ENCODE measurements at regions not wholly inside any gene's neighbourhood (a gene's known extent, or its start where the extent isn't known, plus 50 kb on each side); places are given as distances from the start of the nearest gene placed in this dataset.

GRCh38 chr6:170072246-170072645 is 218.6 kb downstream of the DLL1 start:
- H3K4me3 ChIP-seq (ENCODE audit: low read length in 2 of 2): no peak overlapping the region
- no peak overlapping the region for H4K8ac ChIP-seq (ENCODE audit: low read depth, low read length)
- no peak overlapping the region for H2BK5ac ChIP-seq (ENCODE audit: low read length)
- H3K14ac ChIP-seq (ENCODE audit: low read length): no peak overlapping the region
- no peak overlapping the region for H3K4me2 ChIP-seq (ENCODE audit: insufficient read depth, low read length, poor library complexity, severe bottlenecking)
- H3K4me1 ChIP-seq (ENCODE audit: control insufficient read depth in 2 of 2, insufficient read depth in 1 of 2, low read depth in 1 of 2, low read length in 2 of 2): peaks cover 0 to 11% of the 10 kb centered on the region in 2 donors
- no peak overlapping the region for H2AK5ac ChIP-seq (ENCODE audit: low read depth, low read length)
- H3K36me3 ChIP-seq (replicated peaks in 1 of 2; ENCODE audit: control insufficient read depth in 2 of 2, insufficient read depth in 2 of 2, low read length in 2 of 2): no peaks in the 10 kb centered on the region
- no peaks in the 10 kb centered on the region for H3K79me1 ChIP-seq (ENCODE audit: low read depth, low read length)
- DNase-seq (ENCODE audit: low spot score): no peak
- H2BK120ac ChIP-seq (ENCODE audit: low read depth, low read length): no peak overlapping the region
- peak overlapping the region; percentile 51 for H3K18ac ChIP-seq (ENCODE audit: low read length)
- no peak overlapping the region for H2AFZ ChIP-seq (ENCODE audit: low read length)
- peak overlapping the region; percentile 30 for H3K9ac ChIP-seq (ENCODE audit: low read depth, low read length, poor library complexity)
- no CpG with 5 or more reads among the region's 11 CpGs for WGBS, 2 donors (ENCODE audit: extremely low coverage in 2 of 2, insufficient read length in 2 of 2, insufficient replicate concordance in 1 of 2)
- no peak overlapping the region for H3K23ac ChIP-seq (ENCODE audit: low read depth, low read length, poor library complexity)
- H3K9me3 ChIP-seq (replicated peaks in 1 of 2; ENCODE audit: control insufficient read depth in 2 of 2, insufficient read depth in 1 of 2, low read depth in 1 of 2, low read length in 2 of 2): peaks cover 4 to 5% of the 10 kb centered on the region in 2 donors
- H3K4ac ChIP-seq (ENCODE audit: low read length): no peak overlapping the region
- H2BK12ac ChIP-seq (ENCODE audit: low read length): no peak overlapping the region
- no peak overlapping the region for H3K27ac ChIP-seq (replicated peaks; ENCODE audit: low read length)
- H4K91ac ChIP-seq (ENCODE audit: low read depth, low read length, poor library complexity): no peak overlapping the region
- H3K27me3 ChIP-seq (ENCODE audit: control insufficient read depth in 3 of 3, insufficient read depth in 3 of 3, low read depth in 1 of 3, low read length in 3 of 3): no peaks in the 10 kb centered on the region
- H2BK15ac ChIP-seq (ENCODE audit: low read length): no peak overlapping the region

DNA sequence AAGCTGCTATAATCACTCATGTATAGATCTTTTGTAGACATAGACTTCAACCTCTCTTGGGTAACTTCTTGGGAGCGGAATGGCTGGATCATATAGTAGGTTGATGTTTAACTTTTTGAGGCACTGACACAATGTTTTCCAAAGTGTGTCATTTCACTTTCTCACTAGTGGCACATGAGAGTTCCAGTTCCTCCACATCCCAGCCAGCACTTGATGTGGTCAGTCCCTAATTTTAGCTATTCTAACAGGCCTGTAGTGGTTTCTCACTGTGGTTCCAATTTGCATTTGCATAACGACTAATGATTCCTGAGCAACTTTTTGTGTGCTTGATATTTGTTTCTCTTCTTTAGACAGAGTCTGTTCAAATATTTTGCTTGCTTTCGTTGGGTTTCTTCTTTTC is 221.3 kb downstream of the DLL1 start:
- Histone ChIP-seq H3K9me3 (replicated peaks in 1 of 2; ENCODE audit: control insufficient read depth in 2 of 2, insufficient read depth in 1 of 2, low read depth in 1 of 2, low read length in 2 of 2) (peaks cover 4 to 5% of the 10 kb centered on the region in 2 donors), H3K27me3 (ENCODE audit: control insufficient read depth in 3 of 3, insufficient read depth in 3 of 3, low read depth in 1 of 3, low read length in 3 of 3) (no peaks in the 10 kb centered on the region), H3K14ac (ENCODE audit: low read length) (no peak overlapping the region), H4K8ac (ENCODE audit: low read depth, low read length) (no peak overlapping the region), H4K91ac (ENCODE audit: low read depth, low read length, poor library complexity) (no peak overlapping the region), H3K18ac (ENCODE audit: low read length) (no peak overlapping the region), H3K27ac (replicated peaks; ENCODE audit: low read length) (no peak overlapping the region), H2BK120ac (ENCODE audit: low read depth, low read length) (no peak overlapping the region), H3K23ac (ENCODE audit: low read depth, low read length, poor library complexity) (no peak overlapping the region), H2BK5ac (ENCODE audit: low read length) (no peak overlapping the region), H2AK5ac (ENCODE audit: low read depth, low read length) (no peak overlapping the region), H2BK12ac (ENCODE audit: low read length) (no peak overlapping the region), H3K4me2 (ENCODE audit: insufficient read depth, low read length, poor library complexity, severe bottlenecking) (no peak overlapping the region), H3K9ac (ENCODE audit: low read depth, low read length, poor library complexity) (no peak overlapping the region), H3K36me3 (replicated peaks in 1 of 2; ENCODE audit: control insufficient read depth in 2 of 2, insufficient read depth in 2 of 2, low read length in 2 of 2) (no peaks in the 10 kb centered on the region), H3K79me1 (ENCODE audit: low read depth, low read length) (no peaks in the 10 kb centered on the region), H2BK15ac (ENCODE audit: low read length) (no peak overlapping the region), H2AFZ (ENCODE audit: low read length) (no peak overlapping the region), H3K4me1 (ENCODE audit: control insufficient read depth in 2 of 2, insufficient read depth in 1 of 2, low read depth in 1 of 2, low read length in 2 of 2) (peaks cover 0 to 3% of the 10 kb centered on the region in 2 donors), H3K4ac (ENCODE audit: low read length) (no peak overlapping the region), H3K4me3 (ENCODE audit: low read length in 2 of 2) (no peak overlapping the region)
- no CpG with 5 or more reads among the region's 3 CpGs for WGBS, 2 donors (ENCODE audit: extremely low coverage in 2 of 2, insufficient read length in 2 of 2, insufficient replicate concordance in 1 of 2)
- no peak for DNase-seq (ENCODE audit: low spot score)

GRCh38 chr6:170068496-170068895 is 222.4 kb downstream of the DLL1 start:
- Histone ChIP-seq H4K91ac (ENCODE audit: low read depth, low read length, poor library complexity) (no peak overlapping the region), H3K9me3 (replicated peaks in 1 of 2; ENCODE audit: control insufficient read depth in 2 of 2, insufficient read depth in 1 of 2, low read depth in 1 of 2, low read length in 2 of 2) (peaks cover 4 to 5% of the 10 kb centered on the region in 2 donors), H3K79me1 (ENCODE audit: low read depth, low read length) (no peaks in the 10 kb centered on the region), H3K23ac (ENCODE audit: low read depth, low read length, poor library complexity) (no peak overlapping the region), H3K4me2 (ENCODE audit: insufficient read depth, low read length, poor library complexity, severe bottlenecking) (no peak overlapping the region), H2BK120ac (ENCODE audit: low read depth, low read length) (peak overlapping the region; percentile 0), H2BK15ac (ENCODE audit: low read length) (no peak overlapping the region), H3K4me1 (ENCODE audit: control insufficient read depth in 2 of 2, insufficient read depth in 1 of 2, low read depth in 1 of 2, low read length in 2 of 2) (peaks cover 0 to 13% of the 10 kb centered on the region in 2 donors), H2AFZ (ENCODE audit: low read length) (no peak overlapping the region), H2BK12ac (ENCODE audit: low read length) (peak overlapping the region; percentile 82), H3K18ac (ENCODE audit: low read length) (peak overlapping the region; percentile 38), H3K14ac (ENCODE audit: low read length) (no peak overlapping the region), H3K4ac (ENCODE audit: low read length) (no peak overlapping the region), H2AK5ac (ENCODE audit: low read depth, low read length) (peak overlapping the region; percentile 41), H3K36me3 (replicated peaks in 1 of 2; ENCODE audit: control insufficient read depth in 2 of 2, insufficient read depth in 2 of 2, low read length in 2 of 2) (no peaks in the 10 kb centered on the region), H3K27ac (replicated peaks; ENCODE audit: low read length) (no peak overlapping the region), H3K27me3 (ENCODE audit: control insufficient read depth in 3 of 3, insufficient read depth in 3 of 3, low read depth in 1 of 3, low read length in 3 of 3) (no peaks in the 10 kb centered on the region), H2BK5ac (ENCODE audit: low read length) (peak overlapping the region; percentile 72), H3K9ac (ENCODE audit: low read depth, low read length, poor library complexity) (peak overlapping the region; percentile 38), H4K8ac (ENCODE audit: low read depth, low read length) (no peak overlapping the region), H3K4me3 (ENCODE audit: low read length in 2 of 2) (no peak overlapping the region)
- WGBS, 2 donors (ENCODE audit: extremely low coverage in 2 of 2, insufficient read length in 2 of 2, insufficient replicate concordance in 1 of 2): no CpG with 5 or more reads among the region's 7 CpGs
- DNase-seq (ENCODE audit: low spot score): no peak

GRCh38 chr6:170067923-170068360 is 222.9 kb downstream of the DLL1 start:
- H3K79me1 ChIP-seq (ENCODE audit: low read depth, low read length): no peaks in the 10 kb centered on the region
- no peaks in the 10 kb centered on the region for H3K27me3 ChIP-seq (ENCODE audit: control insufficient read depth in 3 of 3, insufficient read depth in 3 of 3, low read depth in 1 of 3, low read length in 3 of 3)
- H3K4ac ChIP-seq (ENCODE audit: low read length): no peak overlapping the region
- H3K4me1 ChIP-seq (ENCODE audit: control insufficient read depth in 2 of 2, insufficient read depth in 1 of 2, low read depth in 1 of 2, low read length in 2 of 2): peaks cover 0 to 14% of the 10 kb centered on the region in 2 donors
- no peak overlapping the region for H3K23ac ChIP-seq (ENCODE audit: low read depth, low read length, poor library complexity)
- H4K91ac ChIP-seq (ENCODE audit: low read depth, low read length, poor library complexity): no peak overlapping the region
- H3K4me2 ChIP-seq (ENCODE audit: insufficient read depth, low read length, poor library complexity, severe bottlenecking): no peak overlapping the region
- H2BK120ac ChIP-seq (ENCODE audit: low read depth, low read length): peak overlapping the region; percentile 0
- no peak overlapping the region for H2AFZ ChIP-seq (ENCODE audit: low read length)
- H2AK5ac ChIP-seq (ENCODE audit: low read depth, low read length): peak overlapping the region; percentile 1
- DNase-seq (ENCODE audit: low spot score): no peak
- H3K4me3 ChIP-seq (ENCODE audit: low read length in 2 of 2): no peak overlapping the region
- H4K8ac ChIP-seq (ENCODE audit: low read depth, low read length): no peak overlapping the region
- no peak overlapping the region for H3K14ac ChIP-seq (ENCODE audit: low read length)
- H3K9ac ChIP-seq (ENCODE audit: low read depth, low read length, poor library complexity): no peak overlapping the region
- no peak overlapping the region for H2BK15ac ChIP-seq (ENCODE audit: low read length)
- H2BK5ac ChIP-seq (ENCODE audit: low read length): peak overlapping the region; percentile 72
- H3K18ac ChIP-seq (ENCODE audit: low read length): peak overlapping the region; percentile 36
- no peaks in the 10 kb centered on the region for H3K36me3 ChIP-seq (replicated peaks in 1 of 2; ENCODE audit: control insufficient read depth in 2 of 2, insufficient read depth in 2 of 2, low read length in 2 of 2)
- H3K27ac ChIP-seq (replicated peaks; ENCODE audit: low read length): no peak overlapping the region
- H3K9me3 ChIP-seq (replicated peaks in 1 of 2; ENCODE audit: control insufficient read depth in 2 of 2, insufficient read depth in 1 of 2, low read depth in 1 of 2, low read length in 2 of 2): peaks cover 4 to 5% of the 10 kb centered on the region in 2 donors
- no CpG with 5 or more reads among the region's 12 CpGs for WGBS, 2 donors (ENCODE audit: extremely low coverage in 2 of 2, insufficient read length in 2 of 2, insufficient replicate concordance in 1 of 2)
- no peak overlapping the region for H2BK12ac ChIP-seq (ENCODE audit: low read length)
